GM21381 (cell line): ENCODE measurements at regions not wholly inside any gene's neighbourhood (a gene's known extent, or its start where the extent isn't known, plus 50 kb on each side); places are given as distances from the start of the nearest gene placed in this dataset.
A peak's percentile ranks its signal among the peaks of the same experiment; 100 is the strongest.

Experiments
- ATAC-seq: cut with Tn5 transposase; IDR thresholded peaks from one replicate; pipeline ENCODE4 v1.9.1; 2021; ENCODE audit warnings: mild to moderate bottlenecking, moderate library complexity; ENCODE audit not compliant: unreplicated experiment

GRCh38 chr7:54701982-54702381 is 57.0 kb downstream of the SEC61G start:
- no peak for ATAC-seq

- ATAC-seq, result no peak
Observed at GRCh38 chr7:54699715-54700114, 59.3 kb downstream of the SEC61G start.

DNA sequence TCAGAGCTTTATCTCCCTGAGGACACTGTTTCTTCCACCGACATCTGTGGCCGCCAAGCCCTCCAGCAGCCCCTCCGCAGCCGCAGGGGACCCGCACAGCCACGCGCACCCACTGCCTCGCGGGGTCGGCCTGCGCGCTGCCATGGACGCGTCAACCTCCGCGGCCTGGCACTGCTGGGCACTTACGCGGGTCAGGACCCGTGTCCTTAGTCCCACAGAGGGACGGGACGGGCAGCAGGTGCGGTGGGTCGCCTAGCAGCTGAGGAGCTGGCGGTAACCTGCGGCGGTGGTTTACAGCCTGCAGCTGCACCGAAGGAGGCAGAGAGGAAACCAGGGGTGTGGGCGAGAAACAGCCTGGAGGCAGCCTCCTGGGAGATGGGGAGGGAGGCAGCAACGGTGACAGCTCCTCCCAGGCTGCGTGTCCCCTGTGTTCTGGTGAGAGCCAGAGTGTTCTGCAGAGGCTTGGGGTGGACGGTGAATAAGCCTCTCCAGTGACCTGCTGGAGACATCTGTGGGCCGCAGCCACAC is 61.3 kb downstream of the SEC61G start:
- ATAC-seq, result no peak

GRCh38 chr7:54690892-54691291 is 68.1 kb downstream of the SEC61G start:
- no peak for ATAC-seq

GRCh38 chr7:54690050-54690443 is 69.0 kb downstream of the SEC61G start:
- ATAC-seq, result no peak

GRCh38 chr7:54689394-54690049 is 69.5 kb downstream of the SEC61G start:
- ATAC-seq, result no peak

GRCh38 chr7:54687462-54688212 is 71.4 kb downstream of the SEC61G start:
- no peak for ATAC-seq

GRCh38 chr7:54680377-54681005 is 78.5 kb downstream of the SEC61G start:
- no peak for ATAC-seq

- ATAC-seq, result no peak
Observed at GRCh38 chr7:54679490-54679817, 79.6 kb downstream of the SEC61G start.

DNA sequence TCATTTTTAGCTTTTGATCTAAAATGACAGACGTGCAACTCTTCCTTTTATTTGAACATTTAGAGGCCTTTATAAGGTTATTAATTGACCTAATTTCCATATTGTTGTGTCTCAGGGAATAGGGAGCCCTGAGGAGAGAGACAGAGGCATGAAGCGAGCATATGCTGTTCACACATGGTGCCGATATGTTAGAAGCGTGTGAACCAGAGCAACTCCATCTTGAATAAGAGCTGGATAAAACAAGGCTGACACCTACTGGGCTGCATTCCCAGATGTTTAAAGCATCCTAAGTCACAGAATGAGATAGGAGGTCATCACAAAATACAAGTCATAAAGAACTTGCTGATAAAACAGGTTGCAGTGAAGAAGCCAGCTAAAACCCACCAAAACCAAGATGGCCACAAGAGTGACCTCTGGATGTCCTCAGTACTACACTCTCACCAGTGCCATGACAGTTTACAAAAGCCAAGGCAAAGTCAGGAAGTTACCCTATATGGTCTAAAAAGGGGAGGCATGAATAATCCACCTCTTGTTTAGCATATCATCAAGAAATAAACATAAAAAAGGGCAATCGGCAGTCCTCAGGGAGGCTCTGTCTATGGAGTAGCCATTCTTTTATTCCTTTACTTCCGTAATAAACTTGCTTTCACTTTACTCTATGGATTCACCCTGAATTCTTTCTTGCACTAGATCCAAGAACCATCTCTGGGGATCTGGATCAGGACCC is 80.1 kb downstream of the SEC61G start:
- ATAC-seq, result no peak

GRCh38 chr7:54674891-54675290 is 84.1 kb downstream of the SEC61G start:
- no peak for ATAC-seq

GRCh38 chr7:54672519-54672918 is 86.5 kb downstream of the SEC61G start:
- ATAC-seq, result no peak

- ATAC-seq, result peak; percentile 85
Observed at GRCh38 chr7:54664235-54665228, 94.5 kb downstream of the SEC61G start.

DNA sequence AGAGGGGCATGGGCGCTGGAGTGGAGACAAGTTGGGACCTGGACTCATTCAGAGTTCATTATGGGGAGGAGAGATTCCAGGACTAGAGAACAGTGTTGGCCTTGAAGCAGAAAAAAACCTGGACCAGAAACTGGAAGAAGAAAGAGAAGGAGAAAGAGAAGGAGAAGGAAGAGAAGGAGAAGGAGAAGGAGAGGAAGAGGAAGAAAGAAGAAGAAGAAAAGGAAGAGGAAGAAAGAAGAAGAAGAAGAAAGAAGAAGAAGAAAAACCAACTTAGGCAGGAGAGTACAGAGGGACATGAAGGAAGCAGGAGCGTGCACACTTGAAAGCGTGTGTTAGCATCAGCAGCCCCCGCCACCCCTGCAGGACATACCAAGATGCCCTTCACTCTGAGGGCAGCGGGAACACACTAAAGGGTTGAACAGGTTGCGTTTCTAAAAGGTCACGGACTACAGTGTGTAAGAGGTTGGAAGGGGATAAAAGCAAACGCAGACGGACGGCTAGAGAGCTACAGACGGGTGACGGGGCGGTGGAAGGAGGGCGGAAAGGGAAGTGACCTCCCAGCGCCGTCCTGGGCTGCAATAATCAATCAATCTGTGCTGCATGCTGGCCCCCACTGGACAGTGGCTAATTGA is 95.3 kb downstream of the SEC61G start:
- peak; percentile 16 for ATAC-seq

DNA sequence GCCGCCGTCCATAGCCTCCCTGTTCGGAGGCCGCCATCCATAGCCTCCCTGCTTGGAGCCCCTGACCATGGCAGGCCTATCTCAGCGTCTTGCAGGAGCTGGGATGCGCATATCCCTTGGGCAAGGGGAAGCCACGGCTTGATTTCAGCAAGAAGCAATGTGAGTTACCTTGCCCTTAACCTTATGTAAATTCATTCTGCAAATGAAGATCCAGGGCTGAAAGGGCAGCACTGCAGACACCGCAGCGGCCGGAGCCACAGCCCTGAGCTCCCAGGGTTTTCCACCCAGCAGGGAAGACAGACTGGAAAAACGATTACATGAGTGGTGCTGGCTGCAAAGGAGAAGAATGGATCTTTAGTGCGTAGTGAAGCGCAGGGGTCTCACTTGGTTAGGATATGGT is 95.8 kb downstream of the SEC61G start:
- ATAC-seq, result no peak

- ATAC-seq, result no peak
Observed at GRCh38 chr7:54662701-54663100, 96.3 kb downstream of the SEC61G start.

- ATAC-seq, result no peak
Observed at GRCh38 chr7:54653905-54654304, 105.1 kb downstream of the SEC61G start.

GRCh38 chr7:54643064-54643463 is 100.9 kb downstream of the VSTM2A start:
- no peak for ATAC-seq

GRCh38 chr7:54637712-54638396 is 95.7 kb downstream of the VSTM2A start:
- no peak for ATAC-seq
